ENCODE measurements at regions not wholly inside any gene's neighbourhood (a gene's known extent, or its start where the extent isn't known, plus 50 kb on each side); places are given as distances from the start of the nearest gene placed in this dataset.

DNA sequence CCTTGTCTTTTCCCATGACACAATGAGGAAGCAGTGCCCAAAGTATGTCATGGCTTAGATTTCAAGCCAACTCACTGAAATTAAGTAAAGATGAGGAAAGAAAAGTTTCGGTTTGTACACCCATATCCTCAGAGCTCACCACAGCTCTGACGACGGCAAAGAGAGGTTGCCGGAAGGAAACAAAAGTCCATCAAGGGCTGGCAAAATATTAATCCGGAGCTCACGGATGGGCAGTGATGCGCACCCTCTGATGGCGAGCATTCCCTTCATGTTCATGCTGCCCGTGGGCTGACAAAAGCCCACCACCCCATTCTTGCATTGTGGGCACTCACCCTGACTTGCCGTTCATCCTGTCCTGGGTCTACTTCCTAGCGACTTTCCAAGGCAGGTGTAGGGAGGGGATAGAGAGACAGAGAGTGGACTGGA, 103.1 kb downstream of the SOX9 start:
- Mint-ChIP-seq H3K27me3 (peaks cover 20% of the 10 kb centered on the region), H3K4me3 (no peak overlapping the region), H3K4me1 (no peaks in the 10 kb centered on the region), H3K36me3 (ENCODE audit: low read depth) (no peaks in the 10 kb centered on the region), H3K9me3 (no peaks in the 10 kb centered on the region), H3K27ac (no peak overlapping the region)
- no peak for ATAC-seq (replicated peaks)

DNA sequence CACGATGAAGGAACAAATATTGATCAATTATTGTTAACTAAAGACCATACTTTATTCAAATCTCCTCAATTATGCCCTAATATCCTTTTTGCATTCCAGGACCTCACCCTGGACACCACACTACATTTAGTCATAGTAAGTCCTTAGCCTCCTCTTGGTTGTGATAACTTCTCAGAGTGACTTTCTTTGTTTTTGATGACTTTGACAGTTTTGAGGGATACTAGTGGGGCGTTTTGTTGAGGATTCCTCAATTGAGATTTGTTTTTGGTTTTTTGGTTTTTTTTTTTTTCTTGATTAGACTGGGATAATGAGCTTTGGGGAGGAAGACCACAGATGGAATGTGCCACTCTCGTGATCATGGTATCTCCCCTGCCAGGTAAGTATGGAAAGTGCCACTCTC, 105.5 kb downstream of the SOX9 start:
- Mint-ChIP-seq H3K9me3 (no peaks in the 10 kb centered on the region), H3K27ac (no peak overlapping the region), H3K27me3 (no peaks in the 10 kb centered on the region), H3K4me1 (no peaks in the 10 kb centered on the region), H3K4me3 (no peak overlapping the region), H3K36me3 (ENCODE audit: low read depth) (no peaks in the 10 kb centered on the region)
- no peak for ATAC-seq (replicated peaks)

DNA sequence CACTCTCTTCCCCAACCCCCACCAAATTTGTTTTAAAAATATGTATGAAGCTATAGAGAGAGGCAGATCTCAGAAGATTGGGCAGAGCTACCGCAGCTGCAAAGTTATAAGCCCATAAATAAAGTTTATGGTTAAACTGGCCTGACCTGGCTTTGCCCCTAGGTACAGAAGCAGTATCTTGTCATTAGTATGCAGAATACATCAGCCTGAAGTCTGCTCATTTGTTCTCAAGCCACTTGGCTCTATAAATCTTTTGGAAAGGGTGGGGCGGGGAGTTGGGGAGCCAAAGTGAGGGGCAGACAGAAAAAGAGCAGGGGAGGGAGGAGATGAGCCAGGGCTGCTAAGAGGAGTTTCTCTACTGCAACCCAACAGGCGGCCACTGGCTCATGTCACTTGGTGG, 113.2 kb downstream of the SOX9 start:
- ATAC-seq (replicated peaks): no peak
- no peaks in the 10 kb centered on the region for H3K36me3 Mint-ChIP-seq (ENCODE audit: low read depth)
- H3K4me1 Mint-ChIP-seq: no peaks in the 10 kb centered on the region
- H3K27me3 Mint-ChIP-seq: peaks cover 19% of the 10 kb centered on the region
- H3K4me3 Mint-ChIP-seq: no peak overlapping the region
- H3K9me3 Mint-ChIP-seq: no peaks in the 10 kb centered on the region
- H3K27ac Mint-ChIP-seq: no peak overlapping the region

DNA sequence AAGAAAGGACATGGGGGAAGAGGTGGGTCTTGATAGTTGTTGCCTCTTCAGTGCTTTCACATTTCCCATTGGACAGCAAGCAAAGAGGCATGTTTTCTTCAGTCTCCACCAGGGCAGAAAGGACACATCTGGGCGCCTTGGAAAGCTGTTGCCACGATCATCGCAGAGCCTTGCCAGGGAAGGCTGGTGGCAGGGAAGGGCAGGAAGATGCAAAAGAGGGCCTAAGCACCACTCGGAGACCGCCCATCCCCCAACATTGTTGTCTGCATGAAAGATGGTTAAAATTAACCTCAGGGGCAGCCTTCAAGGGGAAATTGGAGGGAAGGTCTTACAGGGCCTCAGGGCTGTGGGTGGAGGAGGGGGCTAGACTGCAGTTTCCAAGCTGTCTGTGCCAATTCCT, 114.2 kb downstream of the SOX9 start:
- Mint-ChIP-seq H3K9me3 (peaks cover 3% of the 10 kb centered on the region), H3K36me3 (ENCODE audit: low read depth) (no peaks in the 10 kb centered on the region), H3K27me3 (peaks cover 22% of the 10 kb centered on the region), H3K4me3 (no peak overlapping the region), H3K4me1 (peaks cover 4% of the 10 kb centered on the region), H3K27ac (no peak overlapping the region)
- no peak for ATAC-seq (replicated peaks)

DNA sequence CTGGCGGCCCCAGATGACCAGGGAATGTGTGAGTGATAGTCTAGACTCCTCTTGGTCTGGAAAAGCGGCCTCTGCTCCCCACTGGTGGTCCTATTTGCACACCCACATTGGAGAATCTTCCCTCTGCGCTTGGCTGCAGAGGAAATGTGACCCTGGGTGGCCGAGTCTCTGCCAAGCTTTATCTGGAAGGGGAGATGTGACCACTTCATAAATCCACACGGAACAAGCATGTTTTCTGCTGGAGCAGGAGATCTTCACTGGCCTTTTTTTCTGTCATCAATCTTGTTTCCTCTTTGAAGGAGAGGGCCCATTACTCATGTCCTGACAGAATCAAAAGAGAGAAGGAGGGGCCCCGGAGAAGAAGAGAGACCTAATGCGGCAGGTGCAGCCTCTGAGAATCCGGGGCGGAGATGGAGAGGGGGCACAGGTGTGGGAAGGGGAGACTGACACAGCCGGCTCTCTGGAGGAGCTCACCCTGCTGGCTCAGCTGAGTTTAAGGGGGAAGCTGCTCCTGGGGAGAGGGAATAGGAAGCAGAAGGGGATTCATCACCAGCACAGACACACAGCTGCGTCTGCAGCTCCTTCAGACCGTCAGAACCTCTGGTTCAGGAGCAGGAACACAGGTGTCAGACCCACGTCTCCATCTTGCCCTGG, 116.3 kb downstream of the SOX9 start:
- Mint-ChIP-seq H3K4me1 (peaks cover 5% of the 10 kb centered on the region), H3K9me3 (peaks cover 6% of the 10 kb centered on the region), H3K27ac (no peak overlapping the region), H3K4me3 (no peak overlapping the region), H3K27me3 (peaks cover 21% of the 10 kb centered on the region), H3K36me3 (ENCODE audit: low read depth) (no peaks in the 10 kb centered on the region)
- no peak for ATAC-seq (replicated peaks)

DNA sequence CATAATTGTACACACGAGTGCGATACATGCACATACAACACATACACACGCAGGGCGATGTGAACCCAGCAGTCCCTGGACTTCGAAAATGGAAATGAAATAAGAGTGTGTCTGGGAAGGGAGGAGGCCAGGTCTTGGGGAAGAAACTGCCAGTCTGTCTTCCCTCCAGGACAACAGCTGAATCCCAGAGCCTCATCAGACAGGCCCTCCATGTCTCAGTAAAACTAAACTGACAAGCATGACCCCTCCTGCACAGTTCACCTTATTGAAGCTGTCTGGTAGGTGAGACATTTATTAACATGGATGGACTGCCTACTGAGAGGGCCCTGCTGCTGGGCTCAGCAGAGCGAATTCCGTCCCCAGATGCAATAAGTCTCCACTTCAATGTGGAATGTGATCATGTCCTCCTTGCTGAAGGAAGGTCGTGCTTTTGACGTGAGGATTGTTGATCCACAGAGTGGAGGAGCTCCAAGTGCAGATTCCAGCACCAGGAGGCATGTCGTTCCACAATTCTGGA, 117.4 kb downstream of the SOX9 start:
- Mint-ChIP-seq H3K27ac (no peak overlapping the region), H3K36me3 (ENCODE audit: low read depth) (no peaks in the 10 kb centered on the region), H3K27me3 (peaks cover 26% of the 10 kb centered on the region), H3K4me1 (peaks cover 5% of the 10 kb centered on the region), H3K9me3 (peaks cover 13% of the 10 kb centered on the region), H3K4me3 (no peak overlapping the region)
- ATAC-seq (replicated peaks): no peak

DNA sequence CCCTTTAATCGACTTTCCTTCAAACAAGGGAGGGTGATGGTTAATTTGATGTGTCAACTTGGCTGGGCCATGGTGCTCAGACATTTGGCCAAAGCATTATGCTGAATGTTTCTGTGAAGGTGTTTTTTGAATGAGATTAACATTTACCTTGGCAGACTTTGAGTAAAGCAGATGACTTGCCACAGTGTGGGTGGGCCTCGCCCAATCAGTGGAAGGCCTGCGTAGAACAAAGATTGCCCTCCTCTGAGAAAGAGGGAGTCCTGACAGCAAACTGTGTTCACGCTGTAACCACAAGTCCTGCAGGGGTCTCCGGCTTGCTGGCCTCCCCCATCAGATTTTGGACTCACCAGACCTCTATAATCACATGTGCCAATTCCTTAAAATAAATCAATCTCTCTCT, 118.7 kb downstream of the SOX9 start:
- ATAC-seq (replicated peaks): no peak
- Mint-ChIP-seq H3K27ac (no peak overlapping the region), H3K36me3 (ENCODE audit: low read depth) (no peaks in the 10 kb centered on the region), H3K4me1 (peaks cover 5% of the 10 kb centered on the region), H3K4me3 (no peak overlapping the region), H3K27me3 (peaks cover 24% of the 10 kb centered on the region), H3K9me3 (peaks cover 23% of the 10 kb centered on the region)

DNA sequence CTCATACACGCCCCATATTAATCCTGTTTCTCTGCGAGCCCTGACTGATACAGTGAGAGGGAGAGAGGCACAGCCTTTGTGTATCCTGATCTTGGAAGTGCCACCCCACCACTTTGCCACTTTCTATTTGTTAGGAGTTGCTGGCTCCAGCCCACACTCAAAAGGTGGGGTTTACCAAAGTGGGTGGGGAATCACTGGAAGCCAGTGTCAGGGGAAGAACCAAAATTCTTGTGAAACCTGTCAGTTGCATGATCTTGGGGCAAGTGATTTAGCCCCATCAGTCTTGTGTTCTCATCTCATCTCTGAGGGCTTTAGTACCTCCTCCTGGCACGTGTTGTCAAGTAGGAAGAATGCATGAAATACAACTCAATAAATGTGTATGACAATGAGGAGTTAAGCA, 119.5 kb downstream of the SOX9 start:
- H3K36me3 Mint-ChIP-seq (ENCODE audit: low read depth): no peaks in the 10 kb centered on the region
- no peak for ATAC-seq (replicated peaks)
- peaks cover 5% of the 10 kb centered on the region for H3K4me1 Mint-ChIP-seq
- no peak overlapping the region for H3K4me3 Mint-ChIP-seq
- peaks cover 23% of the 10 kb centered on the region for H3K9me3 Mint-ChIP-seq
- H3K27me3 Mint-ChIP-seq: peaks cover 19% of the 10 kb centered on the region
- no peak overlapping the region for H3K27ac Mint-ChIP-seq

DNA sequence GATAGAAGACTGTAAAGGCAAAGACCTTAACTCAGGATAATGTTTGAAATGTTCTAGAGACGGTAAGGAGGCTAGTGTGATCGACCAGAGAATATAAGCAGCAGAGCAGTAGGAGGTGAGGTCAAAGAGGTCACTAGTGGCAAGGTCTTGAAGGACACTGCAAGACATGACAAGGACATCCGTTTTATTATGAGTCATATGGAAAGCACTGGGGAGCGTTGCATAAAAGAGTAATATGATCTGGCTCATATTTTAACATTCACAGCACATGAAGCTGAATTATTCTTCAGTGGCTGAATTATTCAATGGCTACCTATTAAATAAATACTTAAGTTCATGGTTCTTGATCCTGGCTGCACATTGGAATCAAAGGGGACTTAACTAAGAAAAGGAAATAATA, 123.7 kb downstream of the SOX9 start:
- no peak for ATAC-seq (replicated peaks)
- peaks cover 5% of the 10 kb centered on the region for H3K4me1 Mint-ChIP-seq

DNA sequence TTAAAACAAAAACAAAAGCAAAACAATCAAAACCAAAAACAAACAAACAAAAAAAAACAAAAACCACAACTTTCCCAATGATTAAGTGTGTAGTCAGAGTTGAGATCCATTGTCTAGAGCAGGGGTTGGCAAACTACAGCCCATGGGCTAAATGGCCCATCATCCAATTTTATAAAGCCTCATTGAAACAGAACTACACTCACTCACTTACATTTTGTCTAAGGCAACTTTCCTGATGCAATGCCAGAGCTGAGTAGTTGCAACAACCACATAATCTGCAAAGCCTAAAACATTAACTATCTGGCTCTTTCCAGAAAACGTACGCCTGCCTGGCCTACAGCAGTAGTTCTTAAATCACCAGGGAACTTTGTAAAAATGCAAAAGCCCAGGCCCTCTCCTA, 124.1 kb downstream of the SOX9 start:
- Mint-ChIP-seq H3K27ac (no peak overlapping the region), H3K4me3 (no peak overlapping the region), H3K4me1 (peaks cover 1% of the 10 kb centered on the region), H3K9me3 (peaks cover 20% of the 10 kb centered on the region), H3K27me3 (peaks cover 7% of the 10 kb centered on the region), H3K36me3 (ENCODE audit: low read depth) (no peaks in the 10 kb centered on the region)
- no peak for ATAC-seq (replicated peaks)

More for the DNA sequence above, 123.7 kb downstream of the SOX9 start:
- peaks cover 10% of the 10 kb centered on the region for H3K27me3 Mint-ChIP-seq
- no peaks in the 10 kb centered on the region for H3K36me3 Mint-ChIP-seq (ENCODE audit: low read depth)
- H3K9me3 Mint-ChIP-seq: peaks cover 23% of the 10 kb centered on the region
- H3K27ac Mint-ChIP-seq: no peak overlapping the region
- no peak overlapping the region for H3K4me3 Mint-ChIP-seq

DNA sequence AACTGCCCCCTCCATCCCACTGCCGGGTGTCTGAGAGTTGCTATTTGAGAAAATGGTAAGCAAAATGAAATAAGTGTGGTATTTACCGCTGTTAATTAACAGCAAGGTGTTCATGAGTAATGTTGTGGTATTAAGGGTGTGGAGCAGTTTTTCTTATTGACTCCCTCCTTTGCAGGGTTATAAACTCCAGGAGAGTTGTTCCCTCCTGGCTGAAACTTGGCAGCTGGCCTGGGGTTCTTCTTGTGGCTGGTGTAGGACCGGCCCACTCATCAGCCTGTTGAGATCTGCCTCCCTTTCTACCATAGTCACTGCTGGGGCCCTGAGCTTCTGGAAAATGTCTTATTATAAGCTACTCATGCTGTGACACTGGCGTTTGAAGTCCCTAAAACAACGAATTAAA, 128.6 kb downstream of the SOX9 start:
- Mint-ChIP-seq H3K36me3 (ENCODE audit: low read depth) (no peaks in the 10 kb centered on the region), H3K4me1 (no peaks in the 10 kb centered on the region), H3K4me3 (no peak overlapping the region), H3K27ac (no peak overlapping the region), H3K9me3 (peaks cover 11% of the 10 kb centered on the region), H3K27me3 (peaks cover 5% of the 10 kb centered on the region)
- no peak for ATAC-seq (replicated peaks)

DNA sequence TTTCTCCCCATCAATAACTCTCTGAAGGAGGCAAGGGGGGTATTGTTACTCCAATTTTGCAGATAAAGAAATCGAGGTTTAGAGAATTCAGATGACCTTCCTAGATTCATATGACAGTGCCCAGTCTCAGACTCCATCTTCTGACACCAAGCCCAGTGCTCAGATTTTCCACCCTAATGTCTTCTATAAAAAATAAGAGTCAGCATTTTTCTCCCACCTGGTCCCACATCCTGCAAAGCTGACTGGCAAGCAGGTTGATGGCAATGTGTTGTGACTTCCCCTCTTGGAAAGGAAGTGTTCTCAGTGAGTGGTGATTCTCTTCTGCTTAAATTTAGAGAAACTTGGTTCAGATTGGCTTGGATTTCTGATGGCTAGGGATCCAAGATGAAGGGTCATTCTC, 129.4 kb downstream of the SOX9 start:
- no peak for ATAC-seq (replicated peaks)
- no peaks in the 10 kb centered on the region for H3K4me1 Mint-ChIP-seq

DNA sequence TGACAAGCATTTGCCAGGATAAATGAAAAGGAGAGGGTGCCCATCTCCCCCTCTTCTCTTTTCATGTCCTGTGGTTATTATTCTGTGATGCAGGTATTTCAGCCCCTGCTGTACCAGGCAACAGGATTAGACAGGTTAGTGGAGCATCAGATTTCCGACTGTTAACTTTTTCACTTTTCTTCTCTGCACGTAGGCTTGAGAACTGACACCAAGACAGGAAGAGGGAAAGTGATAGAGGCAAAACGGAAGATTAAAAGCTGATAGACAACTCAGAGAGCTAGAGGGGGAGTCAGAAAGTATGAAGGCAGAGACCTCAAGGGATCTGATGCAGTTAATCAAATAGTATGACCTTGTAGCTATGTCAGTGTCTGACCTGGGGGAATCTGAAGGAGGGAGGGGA, 132.8 kb downstream of the SOX9 start:
- H3K4me3 Mint-ChIP-seq: no peak overlapping the region
- H3K27ac Mint-ChIP-seq: no peak overlapping the region
- H3K27me3 Mint-ChIP-seq: peaks cover 10% of the 10 kb centered on the region
- no peaks in the 10 kb centered on the region for H3K36me3 Mint-ChIP-seq (ENCODE audit: low read depth)
- peaks cover 15% of the 10 kb centered on the region for H3K9me3 Mint-ChIP-seq
- no peak for ATAC-seq (replicated peaks)
- no peaks in the 10 kb centered on the region for H3K4me1 Mint-ChIP-seq

More for the DNA sequence above, 129.4 kb downstream of the SOX9 start:
- Mint-ChIP-seq H3K9me3 (peaks cover 10% of the 10 kb centered on the region), H3K27ac (no peak overlapping the region), H3K27me3 (peaks cover 5% of the 10 kb centered on the region), H3K36me3 (ENCODE audit: low read depth) (no peaks in the 10 kb centered on the region), H3K4me3 (no peak overlapping the region)

DNA sequence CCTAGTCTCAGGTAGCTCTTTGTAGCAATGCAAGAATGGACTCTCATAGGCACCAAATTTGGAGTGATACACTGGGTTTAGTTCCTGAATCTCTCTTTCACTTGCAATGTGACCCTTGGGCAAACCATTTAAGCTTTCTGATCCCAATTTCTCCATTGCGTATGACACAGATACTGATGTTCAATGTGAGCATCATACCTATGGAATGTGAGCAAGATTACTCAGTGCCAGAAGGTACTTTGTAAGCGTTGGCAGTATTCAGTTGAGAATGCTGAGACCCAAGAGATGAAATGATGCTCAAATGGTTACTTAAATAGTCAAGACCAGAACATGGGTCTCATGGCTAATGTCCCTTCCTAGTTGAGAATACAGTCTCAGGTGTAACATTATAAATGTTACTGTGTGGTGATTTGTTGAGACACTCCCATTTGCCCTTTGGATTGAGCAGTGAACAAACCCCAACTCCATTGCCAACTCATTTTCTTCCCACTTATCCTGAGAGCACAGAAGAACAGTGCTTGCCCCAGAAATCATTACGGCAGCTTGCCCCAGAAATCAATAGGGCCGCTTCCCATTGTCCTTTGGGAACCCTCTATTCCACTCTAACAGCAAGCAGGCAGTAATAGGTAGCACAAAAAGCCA, 134.1 kb downstream of the SOX9 start:
- Mint-ChIP-seq H3K27me3 (peaks cover 12% of the 10 kb centered on the region), H3K4me1 (no peaks in the 10 kb centered on the region), H3K27ac (no peak overlapping the region), H3K9me3 (peaks cover 16% of the 10 kb centered on the region), H3K4me3 (no peak overlapping the region), H3K36me3 (ENCODE audit: low read depth) (no peaks in the 10 kb centered on the region)
- ATAC-seq (replicated peaks): no peak

DNA sequence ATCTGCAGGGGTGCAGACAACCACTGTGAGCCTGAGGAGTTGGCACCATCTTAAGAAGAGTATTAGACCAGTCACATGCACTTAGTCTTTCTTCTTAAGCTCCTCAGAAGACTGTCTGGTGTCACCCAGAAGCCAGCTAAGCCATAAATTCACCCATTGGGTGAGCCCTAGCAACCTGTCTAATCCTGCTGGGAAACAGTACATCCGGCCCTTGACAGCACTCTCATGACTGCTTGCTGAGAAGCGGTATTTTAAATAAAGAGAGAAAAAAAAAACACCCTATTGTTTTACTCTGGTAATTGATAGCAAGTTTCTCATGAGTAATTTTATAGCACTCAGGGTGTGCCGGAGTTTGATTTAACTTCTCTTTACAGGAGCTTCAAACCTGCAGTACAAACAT, 134.7 kb downstream of the SOX9 start:
- Mint-ChIP-seq H3K4me1 (no peaks in the 10 kb centered on the region), H3K4me3 (no peak overlapping the region), H3K9me3 (peaks cover 16% of the 10 kb centered on the region), H3K27me3 (peaks cover 12% of the 10 kb centered on the region), H3K27ac (no peak overlapping the region), H3K36me3 (ENCODE audit: low read depth) (no peaks in the 10 kb centered on the region)
- ATAC-seq (replicated peaks): no peak

Data from activated T-helper 17 cell treated with anti-CD3 and anti-CD28 coated beads, Interleukin-2, amount 50 U/mL, for 72 hours (primary cell).